Neural progenitor cell (in vitro differentiated cells): ENCODE measurements at regions not wholly inside any gene's neighbourhood (a gene's known extent, or its start where the extent isn't known, plus 50 kb on each side); places are given as distances from the start of the nearest gene placed in this dataset.

Experiments
- EZH2 ChIP-seq: fragments of 200-600 bp; sonication (generic); IDR thresholded peaks from 2 replicates; pipeline ENCODE4 v1.6.1; 2017; ENCODE audit warnings: antibody characterized with exemption, mild to moderate bottlenecking, moderate library complexity
- TF ChIP-seq, protein P1 (sequence below): fragments of 200-600 bp; sonication (generic); IDR thresholded peaks from 2 replicates; pipeline ENCODE4 v1.5.1; 2017; ENCODE audit warnings: antibody characterized with exemption, mild to moderate bottlenecking

DNA sequence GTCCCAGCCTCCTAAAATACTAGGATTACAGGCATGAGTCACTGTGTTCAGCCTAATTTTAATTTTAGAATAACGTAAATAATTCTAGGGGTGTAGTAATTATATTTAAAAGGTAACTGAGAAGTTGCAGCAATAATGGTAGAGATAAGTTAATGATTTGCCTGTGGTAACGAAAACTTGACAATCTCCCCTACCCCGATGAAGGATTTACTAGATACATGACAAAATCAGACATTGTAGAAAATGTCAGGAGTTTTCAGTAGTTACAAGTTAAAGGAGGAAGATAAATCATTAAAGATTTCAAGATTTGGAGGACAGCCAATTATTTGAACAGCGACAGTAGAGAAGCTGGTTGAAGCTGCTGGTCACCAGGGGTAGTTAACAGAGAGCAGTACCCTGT lies 652.2 kb upstream of the PCDH20 start:
- no peak for TF ChIP-seq EZH2
- TF ChIP-seq, protein P1, sequence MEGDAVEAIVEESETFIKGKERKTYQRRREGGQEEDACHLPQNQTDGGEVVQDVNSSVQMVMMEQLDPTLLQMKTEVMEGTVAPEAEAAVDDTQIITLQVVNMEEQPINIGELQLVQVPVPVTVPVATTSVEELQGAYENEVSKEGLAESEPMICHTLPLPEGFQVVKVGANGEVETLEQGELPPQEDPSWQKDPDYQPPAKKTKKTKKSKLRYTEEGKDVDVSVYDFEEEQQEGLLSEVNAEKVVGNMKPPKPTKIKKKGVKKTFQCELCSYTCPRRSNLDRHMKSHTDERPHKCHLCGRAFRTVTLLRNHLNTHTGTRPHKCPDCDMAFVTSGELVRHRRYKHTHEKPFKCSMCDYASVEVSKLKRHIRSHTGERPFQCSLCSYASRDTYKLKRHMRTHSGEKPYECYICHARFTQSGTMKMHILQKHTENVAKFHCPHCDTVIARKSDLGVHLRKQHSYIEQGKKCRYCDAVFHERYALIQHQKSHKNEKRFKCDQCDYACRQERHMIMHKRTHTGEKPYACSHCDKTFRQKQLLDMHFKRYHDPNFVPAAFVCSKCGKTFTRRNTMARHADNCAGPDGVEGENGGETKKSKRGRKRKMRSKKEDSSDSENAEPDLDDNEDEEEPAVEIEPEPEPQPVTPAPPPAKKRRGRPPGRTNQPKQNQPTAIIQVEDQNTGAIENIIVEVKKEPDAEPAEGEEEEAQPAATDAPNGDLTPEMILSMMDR: no peak
